GM18868 (cell line): ENCODE measurements at regions not wholly inside any gene's neighbourhood (a gene's known extent, or its start where the extent isn't known, plus 50 kb on each side); places are given as distances from the start of the nearest gene placed in this dataset.

Experiments
- ATAC-seq: cut with Tn5 transposase; IDR thresholded peaks from one replicate; pipeline ENCODE4 v1.9.1; 2021; ENCODE audit warnings: mild to moderate bottlenecking, moderate library complexity; ENCODE audit not compliant: unreplicated experiment

GRCh38 chr5:82330530-82331270, 52.5 kb upstream of the RPS23 start:
- ATAC-seq = no peak

GRCh38 chr5:82329393-82329792, 51.2 kb upstream of the RPS23 start:
- ATAC-seq = no peak
